ENCODE measurements at regions not wholly inside any gene's neighbourhood (a gene's known extent, or its start where the extent isn't known, plus 50 kb on each side); places are given as distances from the start of the nearest gene placed in this dataset.

- H3K9me3 ChIP-seq = peaks cover 20% of the 10 kb centered on the region
- ATAC-seq = no peak
- H3K27me3 ChIP-seq (ENCODE audit: low read depth) = no peaks in the 10 kb centered on the region
- H3K4me1 ChIP-seq = no peaks in the 10 kb centered on the region
- no peak overlapping the region for H3K4me3 ChIP-seq
- intact Hi-C loops (cut with DNase I) = no loop called here
- TF ChIP-seq CTCF (IDR thresholded peaks at IDR 0.05) = no peak
- H3K27ac ChIP-seq = no peak overlapping the region
- DNase-seq = no peak
- no peaks in the 10 kb centered on the region for H3K36me3 ChIP-seq
These were observed 136.7 kb downstream of the KDR start for GRCh38 chr4:54988655-54989054.

- Histone ChIP-seq H3K4me3 (no peak overlapping the region), H3K36me3 (no peaks in the 10 kb centered on the region), H3K27ac (no peak overlapping the region), H3K4me1 (no peaks in the 10 kb centered on the region), H3K9me3 (peaks cover 20% of the 10 kb centered on the region), H3K27me3 (ENCODE audit: low read depth) (no peaks in the 10 kb centered on the region)
- no peak for TF ChIP-seq CTCF (IDR thresholded peaks at IDR 0.05)
- intact Hi-C loops (cut with DNase I) = no loop called here
- DNase-seq = no peak
- no peak for ATAC-seq
These were observed 139.1 kb downstream of the KDR start for GRCh38 chr4:54986095-54986846.

GRCh38 chr4:54976682-54977081 is 148.7 kb downstream of the KDR start:
- ATAC-seq (no peak), DNase-seq (no peak)
- no peaks in the 10 kb centered on the region for H3K4me1 ChIP-seq
- no peaks in the 10 kb centered on the region for H3K36me3 ChIP-seq
- H3K27ac ChIP-seq = no peak overlapping the region
- intact Hi-C loops (cut with DNase I) = loop anchor here (10.0 kb wide), 1 partner anchor 348 kb away; no protein-coding TSS in a partner anchor
- TF ChIP-seq CTCF (IDR thresholded peaks at IDR 0.05) = no peak
- no peaks in the 10 kb centered on the region for H3K9me3 ChIP-seq
- H3K27me3 ChIP-seq (ENCODE audit: low read depth) = no peaks in the 10 kb centered on the region
- no peak overlapping the region for H3K4me3 ChIP-seq

GRCh38 chr4:54976031-54976430 is 149.4 kb downstream of the KDR start:
- intact Hi-C loops (cut with DNase I) = loop anchor here (10.0 kb wide), 1 partner anchor 349 kb away; no protein-coding TSS in a partner anchor
- no peak for TF ChIP-seq CTCF (IDR thresholded peaks at IDR 0.05)
- no peak overlapping the region for H3K4me3 ChIP-seq
- H3K27me3 ChIP-seq (ENCODE audit: low read depth) = no peaks in the 10 kb centered on the region
- DNase-seq (no peak), ATAC-seq (no peak)
- H3K4me1 ChIP-seq = no peaks in the 10 kb centered on the region
- no peak overlapping the region for H3K27ac ChIP-seq
- no peaks in the 10 kb centered on the region for H3K36me3 ChIP-seq
- no peaks in the 10 kb centered on the region for H3K9me3 ChIP-seq

- H3K27me3 ChIP-seq (ENCODE audit: low read depth) = no peaks in the 10 kb centered on the region
- no peak overlapping the region for H3K27ac ChIP-seq
- intact Hi-C loops (cut with DNase I) = loop anchor here (10.0 kb wide), 1 partner anchor 351 kb away; no protein-coding TSS in a partner anchor
- H3K36me3 ChIP-seq = no peaks in the 10 kb centered on the region
- no peaks in the 10 kb centered on the region for H3K9me3 ChIP-seq
- ATAC-seq = no peak
- H3K4me3 ChIP-seq = no peak overlapping the region
- TF ChIP-seq CTCF (IDR thresholded peaks at IDR 0.05) = no peak
- H3K4me1 ChIP-seq = no peaks in the 10 kb centered on the region
- no peak for DNase-seq
These were observed 151.6 kb downstream of the KDR start for GRCh38 chr4:54973784-54974183.

Data from lower lobe of right lung (tissue), 2 donors.